Urinary bladder (tissue), 3 donors: ENCODE measurements at regions not wholly inside any gene's neighbourhood (a gene's known extent, or its start where the extent isn't known, plus 50 kb on each side); places are given as distances from the start of the nearest gene placed in this dataset.
"Not testable (repeated sequence)": the region's sequence is repeated elsewhere in the genome, so short reads cannot be mapped to it uniquely, and the experiment has no call there.

Experiments used
- DNase-seq: peaks from one replicate; pipeline ENCODE4 v3.0.0-alpha.2; 2015; ENCODE audit errors: extremely low spot score
- H3K27ac ChIP-seq: one replicate; pipeline ENCODE4 v1.5.1; 2013; ENCODE audit warnings: low read depth, mild to moderate bottlenecking, moderate library complexity
- H3K36me3 ChIP-seq: one replicate; pipeline ENCODE4 v1.6.1; 2013; ENCODE audit warnings: mild to moderate bottlenecking, moderate library complexity; ENCODE audit not compliant: insufficient read depth
- H3K4me1 ChIP-seq: one replicate; pipeline ENCODE4 v1.6.1; 2013; ENCODE audit warnings: mild to moderate bottlenecking, moderate library complexity; ENCODE audit not compliant: insufficient read depth
- H3K4me3 ChIP-seq: one replicate; pipeline ENCODE4 v1.5.1; 2013; ENCODE audit warnings: low read depth, low read length
- WGBS: extraction: QIAGEN DNeasy Blood & Tissue Kit; methylation state at CpG from one replicate; pipeline ENCODE4 v1.1.7; 2013; 5-methylcytosine and 5-hydroxymethylcytosine counted together
- donor health status: healthy with polysubstance abuse.
- donor health status: healthy.

GRCh38 chrX:39067866-39068265 lies 266.6 kb downstream of the MID1IP1 start:
- no peak overlapping the region for H3K4me3 ChIP-seq
- no peak overlapping the region for H3K27ac ChIP-seq
- no peaks in the 10 kb centered on the region for H3K36me3 ChIP-seq
- no peak for DNase-seq
- no peaks in the 10 kb centered on the region for H3K4me1 ChIP-seq
- WGBS, result 96% methylated on average over 5 of the region's 5 CpGs

- H3K4me3 ChIP-seq, H3K27ac ChIP-seq, H3K4me1 ChIP-seq, H3K36me3 ChIP-seq, DNase-seq: not testable (repeated sequence)
- WGBS, result 94% methylated on average over 1 of the region's 1 CpG
These were observed 267.4 kb downstream of the MID1IP1 start for GRCh38 chrX:39068634-39069033.

GRCh38 chrX:39070009-39070408 lies 268.8 kb downstream of the MID1IP1 start:
- no peak overlapping the region for H3K4me3 ChIP-seq
- DNase-seq, result no peak
- no peaks in the 10 kb centered on the region for H3K4me1 ChIP-seq
- 95% methylated on average over 28 of the region's 28 CpGs for WGBS
- H3K27ac ChIP-seq, result no peak overlapping the region
- H3K36me3 ChIP-seq, result no peaks in the 10 kb centered on the region

- 86% methylated on average over 2 of the region's 2 CpGs for WGBS
- Histone ChIP-seq H3K36me3 (no peaks in the 10 kb centered on the region), H3K27ac (no peak overlapping the region), H3K4me3 (no peak overlapping the region), H3K4me1 (no peaks in the 10 kb centered on the region)
- no peak for DNase-seq
These were observed 271.9 kb downstream of the MID1IP1 start for GRCh38 chrX:39073131-39073530.

- Histone ChIP-seq H3K36me3 (no peaks in the 10 kb centered on the region), H3K27ac (no peak overlapping the region), H3K4me3 (no peak overlapping the region), H3K4me1 (no peaks in the 10 kb centered on the region)
- WGBS, result 41% methylated on average over 1 of the region's 1 CpG
- DNase-seq, result no peak
These were observed 295.3 kb downstream of the MID1IP1 start for GRCh38 chrX:39096599-39096998.

GRCh38 chrX:39104745-39105144 lies 303.5 kb downstream of the MID1IP1 start:
- Histone ChIP-seq H3K36me3 (no peaks in the 10 kb centered on the region), H3K4me1 (no peaks in the 10 kb centered on the region), H3K4me3 (no peak overlapping the region), H3K27ac (no peak overlapping the region)
- 72% methylated on average over 1 of the region's 1 CpG for WGBS
- DNase-seq, result no peak

GRCh38 chrX:39112143-39112542 lies 310.9 kb downstream of the MID1IP1 start:
- 84% methylated on average over 3 of the region's 3 CpGs for WGBS
- no peak overlapping the region for H3K27ac ChIP-seq

GRCh38 chrX:39115166-39115565 lies 313.9 kb downstream of the MID1IP1 start:
- DNase-seq, result no peak
- Histone ChIP-seq H3K27ac (no peak overlapping the region), H3K36me3 (no peaks in the 10 kb centered on the region), H3K4me1 (no peaks in the 10 kb centered on the region), H3K4me3 (no peak overlapping the region)

More at GRCh38 chrX:39112143-39112542, 310.9 kb downstream of the MID1IP1 start:
- DNase-seq, result no peak
- no peak overlapping the region for H3K4me3 ChIP-seq
- H3K36me3 ChIP-seq, result no peaks in the 10 kb centered on the region
- no peaks in the 10 kb centered on the region for H3K4me1 ChIP-seq

- Histone ChIP-seq H3K4me1 (no peaks in the 10 kb centered on the region), H3K27ac (no peak overlapping the region), H3K36me3 (no peaks in the 10 kb centered on the region), H3K4me3 (no peak overlapping the region)
- no peak for DNase-seq
- whole genome bisulfite sequencing, result 85% methylated on average over 2 of the region's 2 CpGs
These were observed 315.8 kb downstream of the MID1IP1 start for GRCh38 chrX:39117101-39117500.

GRCh38 chrX:39121903-39122302 lies 320.6 kb downstream of the MID1IP1 start:
- Histone ChIP-seq H3K4me1 (no peaks in the 10 kb centered on the region), H3K4me3 (no peak overlapping the region), H3K27ac (no peak overlapping the region), H3K36me3 (no peaks in the 10 kb centered on the region)
- no peak for DNase-seq
- 81% methylated on average over 1 of the region's 1 CpG for WGBS

- H3K36me3 ChIP-seq, result no peaks in the 10 kb centered on the region
- 57% methylated on average over 1 of the region's 1 CpG for WGBS
- DNase-seq, result no peak
- no peak overlapping the region for H3K27ac ChIP-seq
- no peak overlapping the region for H3K4me3 ChIP-seq
- H3K4me1 ChIP-seq, result no peaks in the 10 kb centered on the region
These were observed 324.6 kb downstream of the MID1IP1 start for GRCh38 chrX:39125834-39126233.

- H3K27ac ChIP-seq, result no peak overlapping the region
- H3K36me3 ChIP-seq, result no peaks in the 10 kb centered on the region
- H3K4me1 ChIP-seq, result no peaks in the 10 kb centered on the region
- WGBS, result 67% methylated on average over 2 of the region's 2 CpGs
- no peak overlapping the region for H3K4me3 ChIP-seq
- DNase-seq, result no peak
These were observed 332.7 kb downstream of the MID1IP1 start for GRCh38 chrX:39133971-39134370.

GRCh38 chrX:39137363-39137954 lies 336.2 kb downstream of the MID1IP1 start:
- H3K27ac ChIP-seq, result no peak overlapping the region
- no peak overlapping the region for H3K4me3 ChIP-seq
- no peaks in the 10 kb centered on the region for H3K4me1 ChIP-seq
- 91% methylated on average over 3 of the region's 3 CpGs for WGBS
- no peaks in the 10 kb centered on the region for H3K36me3 ChIP-seq
- DNase-seq, result no peak

GRCh38 chrX:39140581-39140980 lies 339.3 kb downstream of the MID1IP1 start:
- DNase-seq, result no peak
- Histone ChIP-seq H3K27ac (no peak overlapping the region), H3K4me3 (no peak overlapping the region), H3K4me1 (no peaks in the 10 kb centered on the region), H3K36me3 (no peaks in the 10 kb centered on the region)
- 93% methylated on average over 3 of the region's 3 CpGs for WGBS

GRCh38 chrX:39144323-39144722 lies 343.1 kb downstream of the MID1IP1 start:
- H3K4me1 ChIP-seq, result no peaks in the 10 kb centered on the region
- no peaks in the 10 kb centered on the region for H3K36me3 ChIP-seq
- no peak overlapping the region for H3K4me3 ChIP-seq
- no peak for DNase-seq
- no peak overlapping the region for H3K27ac ChIP-seq
- 77% methylated on average over 3 of the region's 3 CpGs for WGBS
